ENCODE measurements at regions not wholly inside any gene's neighbourhood (a gene's known extent, or its start where the extent isn't known, plus 50 kb on each side); places are given as distances from the start of the nearest gene placed in this dataset.

DNA sequence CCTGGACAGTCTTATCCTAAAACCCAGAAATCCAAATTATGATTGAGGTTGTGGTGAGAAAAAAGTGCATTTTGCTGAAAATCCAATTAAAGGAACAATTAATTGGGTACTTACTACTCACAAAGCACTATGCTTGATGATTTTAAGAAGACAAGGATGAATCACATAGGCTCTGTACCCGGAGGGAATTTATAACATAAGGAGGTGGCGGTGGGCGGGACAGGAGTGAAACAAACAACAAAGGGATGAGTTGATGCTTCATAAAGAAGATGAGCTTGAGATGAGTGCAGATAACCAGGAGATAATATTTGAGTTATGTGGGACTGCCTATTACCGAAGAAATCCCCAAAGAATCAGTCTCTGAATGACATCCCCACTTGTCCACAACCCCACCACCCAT lies 171.1 kb upstream of the FZD8 start:
- Histone ChIP-seq H3K27ac (no peak overlapping the region), H3K9me3 (no peaks in the 10 kb centered on the region), H3K4me1 (no peaks in the 10 kb centered on the region), H3K36me3 (no peaks in the 10 kb centered on the region), H3K27me3 (no peaks in the 10 kb centered on the region), H3K4me3 (no peak overlapping the region)
- no peak for ATAC-seq
- 96 to 98% methylated on average over 4 of the region's 4 CpGs for WGBS, 2 donors
- intact Hi-C loops (cut with DNase I) = no loop called here
- TF ChIP-seq, protein P1, sequence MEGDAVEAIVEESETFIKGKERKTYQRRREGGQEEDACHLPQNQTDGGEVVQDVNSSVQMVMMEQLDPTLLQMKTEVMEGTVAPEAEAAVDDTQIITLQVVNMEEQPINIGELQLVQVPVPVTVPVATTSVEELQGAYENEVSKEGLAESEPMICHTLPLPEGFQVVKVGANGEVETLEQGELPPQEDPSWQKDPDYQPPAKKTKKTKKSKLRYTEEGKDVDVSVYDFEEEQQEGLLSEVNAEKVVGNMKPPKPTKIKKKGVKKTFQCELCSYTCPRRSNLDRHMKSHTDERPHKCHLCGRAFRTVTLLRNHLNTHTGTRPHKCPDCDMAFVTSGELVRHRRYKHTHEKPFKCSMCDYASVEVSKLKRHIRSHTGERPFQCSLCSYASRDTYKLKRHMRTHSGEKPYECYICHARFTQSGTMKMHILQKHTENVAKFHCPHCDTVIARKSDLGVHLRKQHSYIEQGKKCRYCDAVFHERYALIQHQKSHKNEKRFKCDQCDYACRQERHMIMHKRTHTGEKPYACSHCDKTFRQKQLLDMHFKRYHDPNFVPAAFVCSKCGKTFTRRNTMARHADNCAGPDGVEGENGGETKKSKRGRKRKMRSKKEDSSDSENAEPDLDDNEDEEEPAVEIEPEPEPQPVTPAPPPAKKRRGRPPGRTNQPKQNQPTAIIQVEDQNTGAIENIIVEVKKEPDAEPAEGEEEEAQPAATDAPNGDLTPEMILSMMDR (IDR thresholded peaks at IDR 0.05) = no peak
- DNase-seq = no peak

DNA sequence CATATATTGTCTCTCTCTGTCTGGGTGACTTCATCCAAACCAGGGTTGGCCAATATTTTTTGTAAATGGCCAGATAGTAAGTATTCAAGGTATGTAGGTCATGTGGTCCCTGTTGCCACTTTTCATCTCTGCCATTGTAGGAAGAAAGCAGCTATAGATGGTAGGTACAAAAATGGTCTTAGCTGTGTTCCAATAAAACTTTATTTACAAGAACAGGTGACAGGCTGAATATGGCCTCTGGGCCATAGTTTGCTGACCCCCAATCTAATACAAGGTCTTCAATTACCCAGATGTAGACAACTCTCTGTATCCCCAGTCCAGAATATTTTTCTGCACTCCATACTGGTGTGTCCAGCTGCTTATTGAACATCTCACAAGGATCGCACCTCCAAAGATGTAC lies 166.2 kb upstream of the FZD8 start:
- no peaks in the 10 kb centered on the region for H3K27me3 ChIP-seq
- ATAC-seq (no peak), DNase-seq (no peak)
- no peaks in the 10 kb centered on the region for H3K9me3 ChIP-seq
- H3K36me3 ChIP-seq = no peaks in the 10 kb centered on the region
- intact Hi-C loops (cut with DNase I) = no loop called here
- H3K4me3 ChIP-seq = no peak overlapping the region
- TF ChIP-seq, protein P1 (IDR thresholded peaks at IDR 0.05) = no peak
- no peak overlapping the region for H3K27ac ChIP-seq
- WGBS, 2 donors = 96 to 100% methylated on average over 1 of the region's 1 CpG
- H3K4me1 ChIP-seq = no peaks in the 10 kb centered on the region

DNA sequence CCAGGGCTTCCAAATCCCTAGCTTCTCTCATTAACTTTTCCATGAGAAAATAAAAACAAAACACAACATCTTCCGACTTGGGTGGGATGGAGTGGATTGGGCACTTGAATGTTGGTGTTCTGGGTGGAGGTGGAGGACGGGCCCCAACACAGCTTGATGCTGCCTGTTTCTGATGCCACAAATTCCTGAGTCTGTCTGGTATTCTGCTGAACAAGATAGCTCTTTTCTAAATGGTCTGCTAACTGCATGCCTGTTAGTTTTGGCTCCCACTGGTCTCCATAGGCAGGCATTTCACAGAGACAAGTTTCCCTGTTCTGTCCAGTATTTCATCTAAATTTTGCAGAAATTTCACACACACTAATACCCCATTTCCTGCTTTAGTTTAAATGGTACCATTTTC lies 160.9 kb upstream of the FZD8 start:
- TF ChIP-seq, protein P1 (IDR thresholded peaks at IDR 0.05) = no peak
- H3K36me3 ChIP-seq = no peaks in the 10 kb centered on the region
- peaks cover 0 to 14% (median 0%) of the 10 kb centered on the region in 11 donors for H3K9me3 ChIP-seq
- no peak overlapping the region for H3K4me3 ChIP-seq
- H3K4me1 ChIP-seq = no peaks in the 10 kb centered on the region
- DNase-seq (no peak), ATAC-seq (no peak)
- 85 to 87% methylated on average over 2 of the region's 2 CpGs for WGBS, 2 donors
- no peaks in the 10 kb centered on the region for H3K27me3 ChIP-seq
- intact Hi-C loops (cut with DNase I) = no loop called here
- H3K27ac ChIP-seq = no peak overlapping the region

DNA sequence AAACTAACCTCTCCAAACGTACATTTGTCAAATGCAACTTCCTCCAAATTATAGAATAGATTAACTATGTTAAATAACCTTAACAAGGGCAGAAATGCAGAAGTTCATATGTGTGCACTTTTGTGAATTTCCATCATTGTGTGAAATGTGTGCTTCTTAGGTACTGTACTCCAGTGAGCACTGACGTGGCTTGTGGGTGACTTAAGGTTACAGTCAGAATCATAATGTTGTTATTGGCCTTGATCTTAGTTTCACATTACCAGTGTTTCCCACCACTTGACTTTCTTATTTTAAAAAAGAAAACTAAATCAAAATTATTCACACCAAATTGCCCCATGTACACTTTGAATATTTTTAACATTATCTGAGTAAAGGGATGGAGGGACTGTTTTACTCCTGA lies 155.1 kb upstream of the FZD8 start:
- Histone ChIP-seq H3K9me3 (peaks cover 0 to 6% (median 0%) of the 10 kb centered on the region in 11 donors), H3K4me1 (peaks cover 0 to 5% (median 0%) of the 10 kb centered on the region in 9 donors), H3K27me3 (no peaks in the 10 kb centered on the region), H3K27ac (no peak overlapping the region), H3K36me3 (no peaks in the 10 kb centered on the region), H3K4me3 (no peak overlapping the region)
- TF ChIP-seq, protein P1 (IDR thresholded peaks at IDR 0.05) = no peak
- no peak for ATAC-seq
- DNase-seq = no peak
- intact Hi-C loops (cut with DNase I) = no loop called here
- WGBS, 2 donors = 76 to 82% methylated on average over 2 of the region's 2 CpGs

Measured in heart right ventricle (tissue), 16 donors.